Nephron (organoid): ENCODE measurements at regions not wholly inside any gene's neighbourhood (a gene's known extent, or its start where the extent isn't known, plus 50 kb on each side); places are given as distances from the start of the nearest gene placed in this dataset.

Experiments used
- H3K27ac Mint-ChIP-seq, 3 experiments: 2 replicates each; pipeline ENCODE4 v1.8.0; 2020; ENCODE audit warnings: mixed read lengths in 3 of 3, mild to moderate bottlenecking in 2 of 3, moderate library complexity in 1 of 3
- H3K27me3 Mint-ChIP-seq: 2 replicates; pipeline ENCODE4 v1.8.0; 2021; ENCODE audit warnings: low read depth, mild to moderate bottlenecking, moderate library complexity, mixed read lengths
- H3K36me3 Mint-ChIP-seq: 2 replicates; pipeline ENCODE4 v1.8.0; 2020; ENCODE audit warnings: low read depth, mixed read lengths
- H3K4me1 Mint-ChIP-seq: 2 replicates; pipeline ENCODE4 v1.8.0; 2020; ENCODE audit warnings: mixed read lengths
- H3K4me3 Mint-ChIP-seq, 3 experiments: 2 replicates each; pipeline ENCODE4 v1.8.0; 2020; ENCODE audit warnings: mild to moderate bottlenecking in 3 of 3, mixed read lengths in 3 of 3, moderate library complexity in 2 of 3
- H3K9me3 Mint-ChIP-seq: 2 replicates; pipeline ENCODE4 v1.8.0; 2020; ENCODE audit warnings: mixed read lengths
- TF ChIP-seq, protein P1 (sequence below), 3 experiments: fragments of 200-600 bp; sonication (generic); IDR thresholded peaks; one replicate each; pipeline ENCODE4 v1.5.0; 2021; ENCODE audit warnings: antibody characterized with exemption in 3 of 3; ENCODE audit not compliant: unreplicated experiment in 3 of 3

DNA sequence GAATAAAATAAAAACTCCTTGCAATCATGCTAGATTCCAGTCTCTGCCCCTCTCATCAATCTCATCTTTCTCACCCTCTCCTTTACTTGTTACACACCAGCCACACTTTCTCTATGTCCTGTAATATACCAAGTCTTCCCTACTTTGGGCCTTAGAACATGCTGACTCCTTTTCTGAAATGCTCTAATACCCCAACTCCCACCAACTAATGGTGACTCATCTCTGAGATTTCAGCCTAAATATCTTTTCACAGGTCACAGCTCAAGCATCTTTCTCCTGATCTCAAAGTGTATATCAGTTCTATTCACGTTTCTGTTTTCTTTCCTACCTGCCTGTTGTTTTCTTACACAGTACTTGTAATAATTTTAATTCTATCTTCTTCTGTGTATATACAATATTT lies 378.9 kb upstream of the PRICKLE1 start:
- Mint-ChIP-seq H3K36me3 (peaks cover 4% of the 10 kb centered on the region), H3K27ac (peak overlapping the region in 2 of 3 experiments; percentile 8 to 9), H3K4me3 (no peak overlapping the region), H3K4me1 (peaks cover 16% of the 10 kb centered on the region), H3K9me3 (peaks cover 16% of the 10 kb centered on the region), H3K27me3 (no peaks in the 10 kb centered on the region)
- TF ChIP-seq, protein P1, sequence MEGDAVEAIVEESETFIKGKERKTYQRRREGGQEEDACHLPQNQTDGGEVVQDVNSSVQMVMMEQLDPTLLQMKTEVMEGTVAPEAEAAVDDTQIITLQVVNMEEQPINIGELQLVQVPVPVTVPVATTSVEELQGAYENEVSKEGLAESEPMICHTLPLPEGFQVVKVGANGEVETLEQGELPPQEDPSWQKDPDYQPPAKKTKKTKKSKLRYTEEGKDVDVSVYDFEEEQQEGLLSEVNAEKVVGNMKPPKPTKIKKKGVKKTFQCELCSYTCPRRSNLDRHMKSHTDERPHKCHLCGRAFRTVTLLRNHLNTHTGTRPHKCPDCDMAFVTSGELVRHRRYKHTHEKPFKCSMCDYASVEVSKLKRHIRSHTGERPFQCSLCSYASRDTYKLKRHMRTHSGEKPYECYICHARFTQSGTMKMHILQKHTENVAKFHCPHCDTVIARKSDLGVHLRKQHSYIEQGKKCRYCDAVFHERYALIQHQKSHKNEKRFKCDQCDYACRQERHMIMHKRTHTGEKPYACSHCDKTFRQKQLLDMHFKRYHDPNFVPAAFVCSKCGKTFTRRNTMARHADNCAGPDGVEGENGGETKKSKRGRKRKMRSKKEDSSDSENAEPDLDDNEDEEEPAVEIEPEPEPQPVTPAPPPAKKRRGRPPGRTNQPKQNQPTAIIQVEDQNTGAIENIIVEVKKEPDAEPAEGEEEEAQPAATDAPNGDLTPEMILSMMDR (IDR thresholded peaks at IDR 0.05; ENCODE audit: unreplicated experiment in 3 of 3), result no peak

DNA sequence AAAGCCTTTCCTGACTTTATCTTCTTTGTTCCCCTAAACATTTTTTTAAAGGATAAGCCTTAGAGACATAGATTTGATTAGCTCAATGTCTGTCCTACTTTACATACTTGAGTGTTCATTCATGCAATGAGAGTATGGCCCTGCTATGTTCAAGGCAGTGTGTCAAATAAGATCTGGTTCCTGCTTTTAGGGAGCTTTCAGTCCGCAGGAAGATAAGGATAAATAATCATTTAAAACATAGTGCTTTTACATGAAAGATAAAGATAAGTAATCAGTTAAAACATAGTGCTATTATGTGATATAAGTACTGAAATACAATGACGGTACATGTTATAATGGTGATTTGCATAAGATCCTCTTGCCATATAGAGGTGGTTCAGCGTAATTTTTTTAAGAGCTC lies 378.3 kb upstream of the PRICKLE1 start:
- H3K36me3 Mint-ChIP-seq, result peaks cover under 1% of the 10 kb centered on the region
- no peaks in the 10 kb centered on the region for H3K27me3 Mint-ChIP-seq
- no peak overlapping the region for H3K4me3 Mint-ChIP-seq
- H3K4me1 Mint-ChIP-seq, result peaks cover 18% of the 10 kb centered on the region
- peak overlapping the region in 2 of 3 experiments; percentile 9 to 45 for H3K27ac Mint-ChIP-seq
- TF ChIP-seq, protein P1 (IDR thresholded peaks at IDR 0.05; ENCODE audit: unreplicated experiment in 3 of 3), result no peak
- peaks cover 10% of the 10 kb centered on the region for H3K9me3 Mint-ChIP-seq

DNA sequence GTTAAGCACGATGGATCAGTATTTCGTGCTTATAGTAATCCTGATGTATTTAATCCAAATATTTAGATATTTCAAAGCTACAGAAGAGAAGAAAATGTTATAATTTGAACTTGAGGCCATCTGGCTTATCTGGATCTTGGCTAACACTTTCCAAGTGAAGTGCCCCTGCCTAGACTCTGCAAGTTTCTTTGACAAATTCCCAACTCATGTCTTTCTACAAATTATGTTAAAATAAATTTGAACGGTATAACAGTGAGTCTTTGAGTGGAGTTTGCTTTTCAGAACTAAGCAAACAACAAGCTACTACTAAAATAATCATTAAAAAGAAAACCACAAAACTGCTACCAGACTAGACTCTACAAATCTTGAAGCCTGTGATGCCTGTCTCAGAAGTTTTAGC lies 374.4 kb upstream of the PRICKLE1 start:
- Mint-ChIP-seq H3K4me3 (no peak overlapping the region), H3K4me1 (peaks cover 26% of the 10 kb centered on the region), H3K27ac (peak overlapping the region in 2 of 3 experiments; percentile 19 to 30), H3K9me3 (peaks cover under 1% of the 10 kb centered on the region), H3K27me3 (no peaks in the 10 kb centered on the region), H3K36me3 (no peaks in the 10 kb centered on the region)
- TF ChIP-seq, protein P1 (IDR thresholded peaks at IDR 0.05; ENCODE audit: unreplicated experiment in 3 of 3), result no peak

DNA sequence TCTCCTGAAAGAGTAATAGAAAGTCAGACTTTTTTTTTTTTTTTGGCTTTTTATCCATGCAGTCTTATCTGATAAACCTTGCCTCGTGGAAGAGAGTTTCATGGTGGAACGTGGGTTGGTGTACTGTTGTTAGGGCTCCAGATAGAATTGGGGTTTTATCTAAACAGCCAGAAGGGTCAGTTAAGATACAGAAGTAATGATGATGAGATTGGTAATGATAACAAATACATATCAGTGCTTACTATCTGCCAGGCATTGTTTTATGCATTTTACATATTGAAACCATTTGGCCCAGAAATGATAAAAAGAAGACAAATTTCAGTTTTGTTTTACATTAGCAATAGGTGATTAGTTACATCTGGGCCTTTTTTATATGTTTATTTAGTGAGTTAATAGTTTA lies 372.8 kb upstream of the PRICKLE1 start:
- Mint-ChIP-seq H3K9me3 (no peaks in the 10 kb centered on the region), H3K4me3 (no peak overlapping the region), H3K4me1 (peaks cover 42% of the 10 kb centered on the region), H3K27me3 (no peaks in the 10 kb centered on the region), H3K36me3 (no peaks in the 10 kb centered on the region), H3K27ac (peak overlapping the region in 1 of 3 experiments; percentile 24)
- TF ChIP-seq, protein P1 (IDR thresholded peaks at IDR 0.05; ENCODE audit: unreplicated experiment in 3 of 3), result no peak

DNA sequence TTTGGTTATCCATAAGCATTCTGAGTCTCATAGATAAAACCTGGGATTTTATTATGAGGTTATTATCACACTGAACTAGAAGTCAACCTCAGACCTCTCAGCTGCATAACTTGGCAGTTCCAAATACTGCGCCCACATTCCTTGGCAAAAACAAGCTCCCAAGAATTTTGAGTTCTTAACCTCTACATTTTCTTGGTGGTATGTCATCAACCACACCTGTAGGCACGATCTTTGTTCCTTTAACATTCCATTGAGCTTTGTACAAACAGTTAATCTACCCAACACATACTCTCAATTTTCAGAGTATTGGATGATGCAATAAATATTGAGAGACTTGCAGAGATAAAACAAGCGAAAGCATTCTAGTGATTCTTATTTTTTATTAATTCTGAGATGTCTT lies 371.8 kb upstream of the PRICKLE1 start:
- no peaks in the 10 kb centered on the region for H3K36me3 Mint-ChIP-seq
- H3K4me3 Mint-ChIP-seq, result no peak overlapping the region
- peaks cover 47% of the 10 kb centered on the region for H3K4me1 Mint-ChIP-seq
- H3K27me3 Mint-ChIP-seq, result no peaks in the 10 kb centered on the region
- TF ChIP-seq, protein P1 (IDR thresholded peaks at IDR 0.05; ENCODE audit: unreplicated experiment in 3 of 3), result no peak
- H3K27ac Mint-ChIP-seq, result no peak overlapping the region
- H3K9me3 Mint-ChIP-seq, result no peaks in the 10 kb centered on the region

DNA sequence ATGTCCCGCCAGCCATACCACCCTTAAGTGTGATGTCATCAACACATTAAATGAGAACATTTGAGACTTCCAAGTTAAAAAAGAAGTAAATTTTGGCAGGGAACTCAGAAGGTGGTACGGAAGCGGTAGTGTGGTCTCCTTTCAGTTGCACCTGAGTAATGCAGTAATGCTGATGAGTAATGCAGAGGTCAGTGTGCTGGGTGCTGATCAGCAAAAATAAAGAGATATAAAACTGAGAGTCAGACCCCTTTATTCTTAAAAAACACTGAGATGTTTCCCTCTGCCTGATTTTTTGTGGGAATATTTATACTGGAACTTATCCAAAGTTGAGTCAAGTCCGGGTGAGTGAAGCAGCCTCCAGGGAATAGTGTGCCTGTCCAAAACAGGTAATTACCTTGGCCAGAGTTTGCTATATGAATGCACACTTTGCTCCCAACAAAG lies 370.6 kb upstream of the PRICKLE1 start:
- Mint-ChIP-seq H3K36me3 (no peaks in the 10 kb centered on the region), H3K9me3 (peaks cover 1% of the 10 kb centered on the region), H3K27me3 (no peaks in the 10 kb centered on the region), H3K4me3 (no peak overlapping the region), H3K4me1 (peaks cover 45% of the 10 kb centered on the region), H3K27ac (peak overlapping the region in 2 of 3 experiments; percentile 22 to 61)
- TF ChIP-seq, protein P1 (IDR thresholded peaks at IDR 0.05; ENCODE audit: unreplicated experiment in 3 of 3), result no peak
